HG03135 (cell line): ENCODE measurements at regions not wholly inside any gene's neighbourhood (a gene's known extent, or its start where the extent isn't known, plus 50 kb on each side); places are given as distances from the start of the nearest gene placed in this dataset.
"Not testable (repeated sequence)": the region's sequence is repeated elsewhere in the genome, so short reads cannot be mapped to it uniquely, and the experiment has no call there.

Experiments
- ATAC-seq: cut with Tn5 transposase; IDR thresholded peaks from one replicate; pipeline ENCODE4 v1.9.1; 2021; ENCODE audit warnings: mild to moderate bottlenecking, moderate library complexity; ENCODE audit not compliant: unreplicated experiment

- no peak for ATAC-seq
These were observed 134.6 kb upstream of the TBCA start for GRCh38 chr5:77910602-77911188.

- ATAC-seq, result no peak
These were observed 133.1 kb upstream of the TBCA start for GRCh38 chr5:77909237-77909636.

- no peak for ATAC-seq
These were observed 132.6 kb upstream of the TBCA start for GRCh38 chr5:77908787-77909186.

DNA sequence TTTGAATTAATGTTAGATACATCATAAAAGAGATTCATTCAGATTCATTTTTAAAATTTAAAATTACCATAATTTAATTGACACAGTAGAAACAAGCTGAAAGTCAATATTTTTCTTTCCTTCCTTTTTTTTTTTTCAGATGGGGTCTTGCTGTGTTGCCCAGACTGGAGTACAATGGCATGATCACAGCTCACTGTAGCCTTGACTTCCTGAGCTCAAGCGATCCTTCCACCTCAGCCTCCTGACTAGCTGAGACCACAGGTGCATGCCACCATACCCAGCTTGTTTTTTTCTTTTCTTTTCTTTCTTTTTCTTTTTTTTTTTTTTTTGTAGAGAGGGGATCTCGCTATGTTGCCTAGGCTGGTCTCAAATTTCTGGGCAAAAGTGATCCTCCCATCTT is 131.6 kb upstream of the TBCA start:
- no peak for ATAC-seq

- ATAC-seq, result no peak
These were observed 130.7 kb upstream of the TBCA start for GRCh38 chr5:77906806-77907205.

DNA sequence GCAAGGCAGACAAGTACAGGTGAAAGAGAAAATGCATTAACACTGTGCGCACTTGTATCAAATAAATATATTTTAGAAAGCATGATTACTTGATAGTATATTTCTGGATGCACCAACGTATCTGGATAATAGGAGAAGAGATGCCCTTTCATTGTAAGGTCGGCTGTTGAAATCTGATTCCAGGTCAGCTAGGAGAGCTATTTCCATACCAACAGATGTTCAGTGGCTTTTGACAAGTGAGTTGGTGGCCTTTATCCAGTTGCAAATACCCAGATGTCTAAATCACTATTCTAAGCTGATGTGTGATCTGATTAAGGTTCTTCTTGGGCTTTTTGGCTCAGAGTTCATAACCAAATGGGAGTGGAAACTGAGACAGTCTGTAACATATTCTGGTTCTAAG is 128.2 kb upstream of the TBCA start:
- ATAC-seq, result no peak

DNA sequence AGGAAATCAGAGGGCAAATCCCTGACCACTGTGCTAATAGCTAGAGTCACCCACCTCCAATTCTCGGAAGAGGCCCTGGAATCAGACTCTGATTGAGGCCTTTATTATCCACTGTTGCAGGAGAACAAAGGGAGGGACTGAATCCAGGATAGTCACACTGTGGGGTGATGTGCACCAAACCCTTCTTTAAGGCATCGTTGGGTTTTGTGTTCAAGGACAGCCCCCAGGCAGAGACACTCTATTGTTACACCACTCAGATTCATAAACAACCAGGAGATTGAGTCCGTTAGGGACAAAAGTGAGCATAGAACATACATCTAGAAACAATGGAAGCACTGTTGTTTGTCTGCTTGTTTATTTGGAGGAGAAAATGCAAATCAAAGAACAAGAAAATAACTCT is 124.6 kb upstream of the TBCA start:
- no peak for ATAC-seq

DNA sequence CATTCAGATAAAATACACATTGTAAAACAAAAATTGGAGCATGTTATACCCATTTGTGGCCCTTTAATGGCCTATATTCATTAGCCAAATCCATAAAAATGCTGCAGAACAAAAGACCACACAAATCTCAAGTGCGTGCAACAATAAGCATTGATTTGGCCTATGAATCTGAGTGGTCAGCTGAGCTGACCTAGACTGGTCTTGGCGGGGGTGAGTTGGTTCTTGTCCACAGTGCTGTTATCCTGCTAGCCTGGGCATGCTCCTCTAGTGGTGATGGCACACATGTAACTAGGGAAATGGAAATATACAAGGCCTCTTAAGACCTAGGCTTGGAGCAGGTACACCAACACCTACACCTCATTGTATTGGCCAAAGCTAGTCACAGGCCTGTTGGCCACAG is 122.2 kb upstream of the TBCA start:
- ATAC-seq, result no peak

GRCh38 chr5:77896338-77896737 is 120.2 kb upstream of the TBCA start:
- ATAC-seq, result no peak

- ATAC-seq, result not testable (repeated sequence)
These were observed 118.0 kb upstream of the TBCA start for GRCh38 chr5:77894103-77894502.

GRCh38 chr5:77893225-77893860 is 117.2 kb upstream of the TBCA start:
- no peak for ATAC-seq

DNA sequence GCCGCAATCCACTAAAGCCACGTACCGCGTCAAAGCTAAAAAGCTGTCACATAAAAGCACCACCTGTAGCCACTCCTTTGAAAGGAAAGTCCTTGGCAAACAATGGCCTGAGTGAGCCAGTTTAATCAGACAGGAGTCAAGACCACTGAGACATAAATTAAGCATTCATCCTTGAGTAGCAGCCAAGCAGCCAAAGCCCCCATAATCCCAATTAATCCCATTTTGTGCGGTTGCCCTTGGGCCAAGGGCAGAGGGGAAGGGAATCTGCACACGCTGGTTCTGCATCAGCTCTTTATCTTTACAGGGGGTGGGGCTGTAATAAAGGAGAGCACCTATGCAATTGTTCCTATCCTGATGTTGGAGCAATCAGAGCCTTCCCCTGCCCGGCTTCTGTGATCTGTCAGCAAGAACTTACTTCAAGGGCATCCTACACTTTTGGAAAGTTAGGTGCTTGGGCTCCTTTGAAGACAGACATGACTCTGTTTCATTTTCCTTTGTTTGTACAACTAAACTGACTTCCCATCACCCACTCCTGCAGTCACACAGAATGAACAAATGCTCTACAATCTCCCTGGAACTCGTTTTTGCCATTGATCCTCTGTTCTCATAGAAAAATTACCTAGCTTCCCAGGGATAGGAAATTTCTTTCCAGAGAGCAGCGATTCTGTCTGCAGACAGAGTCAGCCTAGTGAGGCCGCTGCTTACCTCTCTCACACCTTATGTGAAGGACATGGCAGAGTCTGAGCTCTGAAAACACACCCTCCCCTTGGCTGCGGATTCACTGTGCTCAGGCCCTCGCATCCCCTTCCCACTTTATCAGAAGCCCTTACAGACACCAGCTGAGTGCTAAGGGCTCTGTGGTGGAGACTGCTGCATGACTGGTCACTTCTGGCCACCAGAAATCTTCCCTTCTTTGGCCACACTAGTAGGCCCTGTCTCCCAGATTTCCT is 116.2 kb upstream of the TBCA start:
- no peak for ATAC-seq

DNA sequence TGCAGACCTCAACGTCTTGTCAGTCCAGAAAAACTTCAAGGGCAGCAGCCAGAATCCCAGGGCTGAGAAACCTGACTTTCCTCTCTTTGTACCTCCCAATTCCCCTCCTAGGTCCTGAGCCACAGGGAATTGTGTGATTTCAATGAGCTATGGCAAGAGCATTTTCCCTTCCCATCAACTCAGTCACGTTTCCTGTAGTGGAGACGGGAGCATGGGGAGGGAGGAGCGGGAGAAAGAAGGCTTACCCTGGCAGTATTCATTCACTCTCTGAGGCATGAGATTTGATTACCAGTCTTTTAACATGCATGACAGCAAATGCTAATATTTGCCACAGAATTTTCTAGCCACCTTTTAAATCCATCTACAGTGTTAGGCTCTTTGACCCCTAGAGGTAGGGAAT is 109.4 kb upstream of the TBCA start:
- no peak for ATAC-seq

- ATAC-seq, result no peak
These were observed 106.6 kb upstream of the TBCA start for GRCh38 chr5:77882670-77883257.

DNA sequence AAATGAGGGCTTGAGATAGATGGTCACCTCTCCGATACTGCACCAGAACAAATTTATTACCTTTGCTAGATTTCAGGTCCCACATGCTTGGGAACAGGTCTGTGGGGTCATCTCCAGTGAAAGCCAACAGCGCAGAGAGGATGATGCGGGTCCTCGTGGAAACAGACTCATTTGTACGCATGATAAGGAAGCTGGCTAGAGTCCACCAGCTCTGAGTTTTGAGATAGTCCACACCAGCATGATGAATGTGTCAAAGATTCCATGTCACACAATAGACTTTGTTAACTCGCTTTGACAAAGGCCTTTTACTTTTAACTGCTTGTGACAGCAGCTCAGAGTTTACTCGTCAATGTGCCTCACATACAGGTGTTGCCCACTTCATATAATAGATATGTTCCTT is 105.4 kb upstream of the TBCA start:
- ATAC-seq, result no peak

DNA sequence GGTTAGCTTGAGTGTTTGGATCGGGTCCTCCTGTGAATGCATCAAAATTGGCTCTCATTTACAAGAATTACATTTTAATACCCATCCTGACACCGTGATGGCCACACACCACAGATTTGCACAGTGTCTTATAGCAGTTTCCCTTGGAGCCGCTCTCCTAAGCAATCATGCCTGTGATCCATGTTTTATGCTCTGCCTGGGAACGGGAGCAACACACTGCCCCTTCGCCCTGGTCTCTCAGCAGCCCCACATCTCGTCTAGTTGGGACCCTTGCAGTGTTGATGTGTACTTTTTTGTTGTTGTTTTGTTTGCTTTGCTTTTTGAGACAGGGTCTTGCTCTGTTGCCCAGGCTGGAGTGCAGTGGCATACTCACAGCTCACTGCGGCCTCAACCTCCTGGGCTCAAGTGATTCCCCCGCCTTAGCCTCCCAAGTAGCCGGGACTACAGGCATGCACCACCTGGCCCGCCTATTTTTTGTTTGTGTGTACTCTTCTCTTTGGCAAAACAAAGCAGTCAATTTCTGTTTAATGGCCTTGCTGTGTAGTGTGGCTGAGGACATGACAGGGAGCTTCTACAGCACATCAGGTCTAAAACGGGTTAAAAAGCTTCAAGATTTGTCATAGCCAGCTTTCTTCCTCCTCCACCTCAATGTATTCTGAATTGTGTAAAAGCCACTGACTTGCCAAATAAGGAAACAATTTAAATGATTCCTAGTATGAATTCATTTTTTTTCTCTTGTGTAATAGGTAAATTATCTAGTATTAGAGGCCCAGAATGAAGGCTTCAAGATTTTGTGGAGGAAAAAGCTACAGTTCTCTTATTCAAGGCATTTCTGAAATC is 101.6 kb upstream of the TBCA start:
- no peak for ATAC-seq

GRCh38 chr5:77876862-77877502 is 100.8 kb upstream of the TBCA start:
- no peak for ATAC-seq

- ATAC-seq, result no peak
These were observed 100.2 kb upstream of the TBCA start for GRCh38 chr5:77876316-77876715.

DNA sequence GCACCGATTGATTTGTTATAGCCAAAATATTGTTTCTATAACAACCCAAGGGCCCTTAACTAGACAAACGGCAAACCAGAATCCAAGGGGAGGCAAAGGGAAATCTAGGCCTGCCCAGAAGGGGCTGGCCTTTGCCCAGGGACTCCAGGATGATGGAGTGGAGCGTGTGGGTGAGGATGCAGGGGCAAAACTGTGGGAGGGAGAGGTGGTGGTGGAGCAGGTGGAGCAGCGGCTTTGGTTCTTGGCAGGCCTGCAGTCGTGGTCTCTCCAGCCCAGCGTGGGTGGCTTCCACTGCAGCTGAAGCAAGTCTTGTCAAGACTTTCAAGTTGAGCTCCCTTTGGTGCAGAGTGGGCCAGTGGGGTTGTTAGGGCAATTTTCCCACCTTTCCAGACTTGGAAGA is 98.6 kb upstream of the TBCA start:
- no peak for ATAC-seq

DNA sequence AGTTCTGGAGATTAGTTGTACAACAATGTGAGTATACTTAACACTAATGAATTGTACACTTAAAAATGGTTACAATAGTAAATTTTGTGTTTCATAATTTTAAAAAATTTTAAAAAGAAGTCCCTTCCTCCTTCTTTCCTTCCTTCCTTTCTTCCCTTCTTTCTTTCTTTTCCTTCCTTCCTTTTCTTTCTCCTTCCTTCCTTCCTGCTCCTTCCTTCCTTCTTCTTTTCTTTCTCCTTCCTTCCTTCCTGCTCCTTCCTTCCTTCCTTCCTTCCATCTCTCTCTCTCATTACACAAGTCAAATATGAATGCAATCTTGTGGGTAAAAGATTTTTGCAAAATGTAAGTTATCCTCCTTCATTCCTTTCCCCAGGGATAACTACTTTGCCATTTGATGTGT is 97.1 kb upstream of the TBCA start:
- ATAC-seq, result no peak
